ENCODE measurements at regions not wholly inside any gene's neighbourhood (a gene's known extent, or its start where the extent isn't known, plus 50 kb on each side); places are given as distances from the start of the nearest gene placed in this dataset.

GRCh38 chr6:84390334-84390733 lies 162.9 kb upstream of the CEP162 start:
- TF ChIP-seq USF1 (IDR thresholded peaks at IDR 0.05) (no peak), YY1 (IDR thresholded peaks at IDR 0.05; ENCODE audit: low read depth) (no peak), EGR1 (IDR thresholded peaks at IDR 0.05) (no peak)
